ENCODE measurements at regions not wholly inside any gene's neighbourhood (a gene's known extent, or its start where the extent isn't known, plus 50 kb on each side); places are given as distances from the start of the nearest gene placed in this dataset.

- TF ChIP-seq ZSCAN20 (CRISPR knock-in tag; IDR thresholded peaks at IDR 0.05) (no peak), MAX (IDR thresholded peaks at IDR 0.05) (no peak), TP53 (CRISPR knock-in tag; IDR thresholded peaks at IDR 0.05) (no peak), ESRRA (IDR thresholded peaks at IDR 0.05; ENCODE audit: borderline replicate concordance, low read length) (no peak), ELK1 (IDR thresholded peaks at IDR 0.05; ENCODE audit: low read depth, low read length) (no peak), PBX3 (IDR thresholded peaks at IDR 0.05) (no peak)
Measured at GRCh38 chrX:131764216-131764615, 220.3 kb downstream of the OR13H1 start.

Measured in A549 (cell line).